ENCODE measurements at regions not wholly inside any gene's neighbourhood (a gene's known extent, or its start where the extent isn't known, plus 50 kb on each side); places are given as distances from the start of the nearest gene placed in this dataset.

GRCh38 chr15:59817053-59817452 lies 127.9 kb upstream of the BNIP2 start:
- no peak for TF ChIP-seq ZBTB17 (tag by site-specific recombination; IDR thresholded peaks at IDR 0.05)
- TF ChIP-seq MYNN (tag by site-specific recombination; IDR thresholded peaks at IDR 0.05; ENCODE audit: borderline replicate concordance): no peak
- no peak for TF ChIP-seq ZNF114 (tag by site-specific recombination; IDR thresholded peaks at IDR 0.05)
- TF ChIP-seq ZNF23 (tag by site-specific recombination; IDR thresholded peaks at IDR 0.05; ENCODE audit: borderline replicate concordance): no peak
- no peak for TF ChIP-seq ZNF394 (tag by site-specific recombination; IDR thresholded peaks at IDR 0.05; ENCODE audit: borderline replicate concordance)
- TF ChIP-seq ZNF768 (tag by site-specific recombination; IDR thresholded peaks at IDR 0.05): no peak
- TF ChIP-seq ZNF747 (tag by site-specific recombination; IDR thresholded peaks at IDR 0.05): no peak
- TF ChIP-seq ZNF777 (tag by site-specific recombination; IDR thresholded peaks at IDR 0.05; ENCODE audit: borderline replicate concordance): no peak
- no peak for TF ChIP-seq REST (tag by site-specific recombination; IDR thresholded peaks at IDR 0.05)
- no peak for TF ChIP-seq TRIM28 (IDR thresholded peaks at IDR 0.05; ENCODE audit: borderline replicate concordance, low read length)
